ENCODE measurements at regions not wholly inside any gene's neighbourhood (a gene's known extent, or its start where the extent isn't known, plus 50 kb on each side); places are given as distances from the start of the nearest gene placed in this dataset.

DNA sequence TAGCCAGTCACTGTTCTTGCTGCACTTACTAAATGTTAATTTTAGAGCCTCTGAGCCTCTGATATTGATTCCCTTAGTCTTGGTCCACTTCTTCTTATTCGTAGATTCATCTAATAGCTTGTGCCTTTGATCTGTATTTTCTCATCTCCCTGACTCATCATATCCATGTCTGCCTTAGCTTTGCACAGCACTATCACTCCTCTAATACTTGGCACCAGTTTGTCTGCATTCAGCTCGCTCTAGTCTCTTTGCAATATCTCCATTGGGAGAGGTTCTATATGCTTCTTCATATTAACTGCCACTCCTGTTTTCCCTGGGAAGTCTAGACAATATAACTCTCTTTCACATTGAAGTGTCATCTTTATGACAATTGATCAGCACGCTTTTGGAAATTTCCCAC lies 68.5 kb upstream of the CSRP2 start:
- H3K4me3 ChIP-seq (ENCODE audit: low read depth, low read length) = no peak overlapping the region
- no peak for DNase-seq (ENCODE audit: low read depth)
- TF ChIP-seq, protein P1, sequence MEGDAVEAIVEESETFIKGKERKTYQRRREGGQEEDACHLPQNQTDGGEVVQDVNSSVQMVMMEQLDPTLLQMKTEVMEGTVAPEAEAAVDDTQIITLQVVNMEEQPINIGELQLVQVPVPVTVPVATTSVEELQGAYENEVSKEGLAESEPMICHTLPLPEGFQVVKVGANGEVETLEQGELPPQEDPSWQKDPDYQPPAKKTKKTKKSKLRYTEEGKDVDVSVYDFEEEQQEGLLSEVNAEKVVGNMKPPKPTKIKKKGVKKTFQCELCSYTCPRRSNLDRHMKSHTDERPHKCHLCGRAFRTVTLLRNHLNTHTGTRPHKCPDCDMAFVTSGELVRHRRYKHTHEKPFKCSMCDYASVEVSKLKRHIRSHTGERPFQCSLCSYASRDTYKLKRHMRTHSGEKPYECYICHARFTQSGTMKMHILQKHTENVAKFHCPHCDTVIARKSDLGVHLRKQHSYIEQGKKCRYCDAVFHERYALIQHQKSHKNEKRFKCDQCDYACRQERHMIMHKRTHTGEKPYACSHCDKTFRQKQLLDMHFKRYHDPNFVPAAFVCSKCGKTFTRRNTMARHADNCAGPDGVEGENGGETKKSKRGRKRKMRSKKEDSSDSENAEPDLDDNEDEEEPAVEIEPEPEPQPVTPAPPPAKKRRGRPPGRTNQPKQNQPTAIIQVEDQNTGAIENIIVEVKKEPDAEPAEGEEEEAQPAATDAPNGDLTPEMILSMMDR (IDR thresholded peaks at IDR 0.05; ENCODE audit: insufficient read depth, low read length) = no peak

DNA sequence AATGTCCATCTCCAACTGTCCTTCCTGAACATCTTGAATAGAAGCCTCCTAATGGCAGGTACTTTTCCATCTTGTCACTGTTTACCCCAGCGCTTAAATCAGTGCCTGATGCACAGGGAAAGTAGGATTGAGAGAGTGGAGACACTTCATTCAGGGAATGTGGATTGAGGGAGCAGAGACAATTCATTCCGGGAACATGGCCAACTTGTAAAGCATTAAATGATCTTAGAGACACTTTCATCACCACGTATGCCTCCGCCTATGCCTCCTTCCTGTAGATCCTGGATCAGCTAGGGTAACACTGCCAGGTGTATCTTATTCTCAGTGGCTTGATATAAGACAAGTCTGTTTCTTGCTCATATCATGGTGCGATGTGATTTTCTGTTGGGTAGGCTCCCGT lies 67.6 kb upstream of the CSRP2 start:
- TF ChIP-seq, protein P1 (IDR thresholded peaks at IDR 0.05; ENCODE audit: insufficient read depth, low read length) = no peak
- no peak overlapping the region for H3K4me3 ChIP-seq (ENCODE audit: low read depth, low read length)
- DNase-seq (ENCODE audit: low read depth) = no peak

DNA sequence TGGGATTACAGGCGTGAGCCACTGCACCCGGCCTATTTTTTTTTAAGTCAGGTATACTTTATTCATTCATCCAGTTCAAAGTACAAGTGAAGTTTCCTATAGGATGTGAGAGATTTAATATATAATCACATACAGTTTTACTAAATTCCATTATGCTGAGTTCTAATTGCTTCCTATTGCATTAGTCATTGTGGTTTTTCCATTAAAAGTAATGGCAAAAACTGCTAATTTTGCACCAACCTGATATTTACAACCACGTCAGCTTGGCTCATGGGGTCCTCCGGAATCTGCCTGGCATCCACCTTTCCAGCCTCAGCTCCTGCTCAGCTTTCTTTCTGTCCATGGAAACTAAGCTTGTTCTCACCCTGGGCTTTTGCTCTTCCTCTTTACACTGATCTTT lies 67.0 kb upstream of the CSRP2 start:
- TF ChIP-seq, protein P1 (IDR thresholded peaks at IDR 0.05; ENCODE audit: insufficient read depth, low read length) = no peak
- H3K4me3 ChIP-seq (ENCODE audit: low read depth, low read length) = no peak overlapping the region
- no peak for DNase-seq (ENCODE audit: low read depth)

DNA sequence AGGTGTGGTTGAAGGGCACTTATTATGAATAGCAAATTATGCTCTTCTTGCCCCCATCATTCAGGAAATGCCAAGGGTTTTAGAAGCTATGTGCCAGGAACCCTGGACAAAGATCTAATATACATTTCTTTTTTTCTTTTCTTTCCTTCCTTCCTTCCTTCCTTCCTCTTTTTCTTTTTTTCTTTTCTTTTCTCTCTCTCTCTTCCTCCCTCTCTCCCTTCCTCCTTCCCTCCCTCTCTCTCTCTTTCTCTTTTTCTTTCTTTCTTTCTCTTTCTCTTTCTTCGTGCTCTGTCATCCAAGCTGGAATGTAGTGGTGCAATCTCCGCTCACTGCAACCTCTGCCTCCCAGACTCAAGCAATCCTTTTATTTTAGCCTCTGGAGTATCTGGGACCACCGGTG lies 66.1 kb upstream of the CSRP2 start:
- no peak for DNase-seq (ENCODE audit: low read depth)
- TF ChIP-seq, protein P1 (IDR thresholded peaks at IDR 0.05; ENCODE audit: insufficient read depth, low read length) = no peak
- H3K4me3 ChIP-seq (ENCODE audit: low read depth, low read length) = no peak overlapping the region

DNA sequence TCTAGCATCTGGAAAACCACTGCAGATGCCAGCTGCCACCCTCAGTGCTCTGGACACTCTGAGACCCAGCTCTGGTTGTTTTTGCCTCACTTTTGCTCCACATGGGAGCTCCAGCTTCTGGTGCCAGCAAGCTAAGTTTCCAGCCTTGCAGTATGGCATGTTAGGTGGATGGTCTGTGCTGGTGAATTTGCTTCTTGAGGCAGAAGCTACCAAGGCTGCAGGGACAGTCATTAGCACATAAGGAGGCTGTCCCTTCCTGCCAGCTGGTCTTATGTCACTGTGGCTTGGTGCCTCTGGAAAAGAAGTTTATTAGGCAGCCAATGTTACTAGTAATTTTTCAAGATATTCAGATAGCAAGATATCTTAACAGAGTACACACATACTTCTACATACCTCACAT lies 64.2 kb upstream of the CSRP2 start:
- TF ChIP-seq, protein P1 (IDR thresholded peaks at IDR 0.05; ENCODE audit: insufficient read depth, low read length) = no peak
- no peak overlapping the region for H3K4me3 ChIP-seq (ENCODE audit: low read depth, low read length)

DNA sequence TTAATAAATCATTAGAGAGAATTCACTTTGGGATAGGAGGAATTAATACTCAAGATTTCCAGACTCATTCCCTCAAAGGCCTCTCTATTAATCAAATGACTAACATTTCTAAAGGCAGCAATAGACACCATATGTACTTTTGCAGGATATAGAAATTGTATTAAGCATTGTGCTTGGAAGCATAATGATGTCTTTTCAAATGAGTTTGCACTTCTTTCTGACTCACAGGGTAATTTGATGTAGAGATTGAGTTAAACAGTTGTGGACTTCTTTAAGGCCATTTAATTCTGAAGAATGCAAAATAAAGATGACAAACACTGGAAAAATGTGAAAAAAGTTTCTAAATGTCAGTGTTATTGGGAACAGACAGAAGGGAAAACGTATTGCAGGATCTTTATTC lies 63.4 kb upstream of the CSRP2 start:
- TF ChIP-seq, protein P1 (IDR thresholded peaks at IDR 0.05; ENCODE audit: insufficient read depth, low read length) = no peak
- peak; percentile 22 for DNase-seq (ENCODE audit: low read depth)
- no peak overlapping the region for H3K4me3 ChIP-seq (ENCODE audit: low read depth, low read length)

More for the DNA sequence above, 64.2 kb upstream of the CSRP2 start:
- no peak for DNase-seq (ENCODE audit: low read depth)

DNA sequence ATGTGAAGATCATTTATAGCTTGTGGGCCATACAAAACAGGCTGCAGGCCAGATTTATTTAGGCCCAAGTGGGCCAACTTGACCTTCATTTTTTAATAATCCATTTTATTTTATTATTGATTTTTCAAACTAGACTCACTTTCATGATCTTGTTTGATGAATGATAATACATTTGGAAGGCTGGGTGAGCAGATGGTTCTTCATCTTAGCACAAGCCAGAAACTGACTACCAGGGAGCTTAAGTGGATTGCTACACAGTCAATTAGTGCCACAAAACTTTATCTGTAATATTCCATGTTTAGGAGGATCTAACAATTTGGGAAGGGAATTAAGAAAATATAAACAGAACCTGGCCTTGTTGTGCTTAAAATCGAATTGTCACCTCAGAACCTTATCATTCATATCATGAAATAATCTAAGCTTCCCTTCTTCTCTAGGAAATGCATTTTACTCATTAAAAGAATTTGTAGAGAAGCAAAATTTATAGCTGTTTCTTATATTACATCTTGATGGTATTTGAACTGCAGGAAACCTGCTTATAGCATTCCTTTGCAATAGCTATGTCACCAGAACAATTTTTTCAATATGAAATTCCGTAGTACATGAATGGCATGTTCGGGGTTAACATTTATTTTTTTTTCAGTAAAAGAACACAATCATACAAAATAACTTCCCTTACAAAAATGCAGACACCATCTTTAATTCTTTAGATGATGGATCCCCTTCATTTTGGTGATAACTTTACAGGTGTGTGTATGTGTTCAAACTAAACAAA lies 62.0 kb upstream of the CSRP2 start:
- DNase-seq (ENCODE audit: low read depth) = no peak
- TF ChIP-seq, protein P1 (IDR thresholded peaks at IDR 0.05; ENCODE audit: insufficient read depth, low read length) = no peak
- H3K4me3 ChIP-seq (ENCODE audit: low read depth, low read length) = no peak overlapping the region

Measured in fibroblast of the aortic adventitia (primary cell).